H1 (cell line): ENCODE measurements at regions not wholly inside any gene's neighbourhood (a gene's known extent, or its start where the extent isn't known, plus 50 kb on each side); places are given as distances from the start of the nearest gene placed in this dataset.

ENCODE experiments used
- CTCF ChIA-PET: fragments of 300-600 bp; sonication (Branson Sonifier 250); formaldehyde crosslinking; loops from one replicate; lab custom pipeline; 2021; ENCODE audit not compliant: partially characterized antibody; lab: Charles Lee
- POLR2A ChIA-PET: fragments of 300-600 bp; sonication (Branson Sonifier 250); formaldehyde crosslinking; loops from one replicate; lab custom pipeline; 2021; ENCODE audit warnings: inconsistent platforms; ENCODE audit not compliant: partially characterized antibody; lab: Charles Lee
- DNase-seq, 2 experiments: peaks; one replicate each; pipeline versions ENCODE4 v3.0.0 to v3.0.0-alpha.2; 2010 to 2022; ENCODE audit warnings: low spot score in 2 of 2, low read depth in 1 of 2, mixed read lengths in 1 of 2
- FAIRE-seq: peaks from 2 replicates; lab custom pipeline; 2011; peaks lifted over from hg19 to GRCh38; lab: Jason Lieb, UNC
- H2AFZ ChIP-seq: 2 replicates; pipeline ENCODE4 v1.8.1; 2012; ENCODE audit warnings: low read length, inconsistent platforms
- H2AK5ac ChIP-seq: 2 replicates; pipeline ENCODE4 v1.6.1; 2013; ENCODE audit warnings: low read depth, low read length
- H2BK120ac ChIP-seq: replicated peaks from 2 replicates; pipeline ENCODE3; 2013; ENCODE audit warnings: low read depth, low read length, inconsistent platforms
- H2BK12ac ChIP-seq: 2 replicates; pipeline ENCODE4 v1.6.1; 2013; ENCODE audit warnings: low read depth, low read length
- H2BK15ac ChIP-seq: 2 replicates; pipeline ENCODE4 v1.6.1; 2013; ENCODE audit warnings: low read length
- H2BK20ac ChIP-seq: 2 replicates; pipeline ENCODE4 v1.6.1; 2013; ENCODE audit warnings: low read length
- H2BK5ac ChIP-seq: 2 replicates; pipeline ENCODE4 v1.6.1; 2013; ENCODE audit warnings: low read depth, low read length
- H3K14ac ChIP-seq: 2 replicates; pipeline ENCODE4 v1.6.1; 2013; ENCODE audit warnings: inconsistent platforms; ENCODE audit not compliant: insufficient read length
- H3K18ac ChIP-seq: 2 replicates; pipeline ENCODE4 v1.6.1; 2013; ENCODE audit warnings: low read length; ENCODE audit errors: extremely low read depth
- H3K23ac ChIP-seq: 2 replicates; pipeline ENCODE4 v1.6.1; 2013; ENCODE audit warnings: inconsistent platforms; ENCODE audit not compliant: insufficient read length
- H3K23me2 ChIP-seq: 2 replicates; pipeline ENCODE4 v1.6.1; 2013; ENCODE audit warnings: low read depth, low read length
- H3K27ac ChIP-seq: 2 replicates; pipeline ENCODE4 v1.6.1; 2011; ENCODE audit warnings: low read depth, low read length, inconsistent platforms
- H3K27me3 ChIP-seq, 4 experiments: replicated peaks in 1 of 4; 1 replicate in 1 of 4; 2 replicates in 3 of 4; pipeline versions ENCODE4 v1.6.1 to v1.8.1; 2011 to 2013; ENCODE audit warnings: low read length in 3 of 4, mild to moderate bottlenecking in 3 of 4, inconsistent platforms in 2 of 4, mixed read lengths in 2 of 4, moderate library complexity in 1 of 4; ENCODE audit not compliant: control insufficient read depth in 3 of 4, insufficient read depth in 3 of 4; ENCODE audit errors: extremely low read depth in 1 of 4
- H3K36me3 ChIP-seq, 4 experiments: 2 replicates each; pipeline versions ENCODE4 v1.6.1 to v1.8.1; 2011 to 2013; ENCODE audit warnings: mild to moderate bottlenecking in 4 of 4, low read length in 3 of 4, moderate library complexity in 2 of 4, control low read depth in 1 of 4, inconsistent platforms in 1 of 4; ENCODE audit not compliant: insufficient read depth in 4 of 4, control insufficient read depth in 2 of 4
- H3K4ac ChIP-seq: replicated peaks from 2 replicates; pipeline ENCODE3; 2013; ENCODE audit warnings: low read length, low read depth, mixed read lengths, inconsistent platforms; ENCODE audit not compliant: insufficient read length
- H3K4me1 ChIP-seq, 4 experiments: replicated peaks in 1 of 4; 1 replicate in 1 of 4; 2 replicates in 3 of 4; pipeline versions ENCODE4 v1.6.1 to v1.8.1; 2011 to 2013; ENCODE audit warnings: low read length in 3 of 4, inconsistent platforms in 2 of 4, mixed read lengths in 1 of 4; ENCODE audit not compliant: insufficient read depth in 4 of 4, control insufficient read depth in 3 of 4
- H3K4me2 ChIP-seq, 2 experiments: 2 replicates each; pipeline versions ENCODE4 v1.6.1 to v1.8.1; 2011 to 2013; ENCODE audit warnings: low read depth in 2 of 2, low read length in 2 of 2, control low read depth in 1 of 2, inconsistent platforms in 1 of 2, mild to moderate bottlenecking in 1 of 2; ENCODE audit not compliant: insufficient read depth in 1 of 2
- H3K4me3 ChIP-seq, 4 experiments: fragments of 200-600, 300-600 bp in 1 of 4; sonication (generic), shearing (Covaris generic), sonication (Bioruptor Twin) in 1 of 4; 2 replicates each; pipeline versions ENCODE4 v1.5.1 to v1.8.1; 2011 to 2016; ENCODE audit warnings: low read length in 4 of 4, low read depth in 3 of 4, control low read depth in 2 of 4, inconsistent platforms in 2 of 4, mild to moderate bottlenecking in 2 of 4, mixed read lengths in 1 of 4, moderate library complexity in 1 of 4; ENCODE audit not compliant: insufficient read depth in 2 of 4; ENCODE audit errors: extremely low read depth in 1 of 4
- H3K56ac ChIP-seq: replicated peaks from 2 replicates; pipeline ENCODE3; 2013; ENCODE audit warnings: low read depth, mild to moderate bottlenecking, mixed read lengths, low read length, inconsistent platforms; ENCODE audit not compliant: insufficient read length
- H3K79me1 ChIP-seq: 2 replicates; pipeline ENCODE4 v1.6.1; 2013; ENCODE audit warnings: low read depth, low read length, control low read depth
- H3K79me2 ChIP-seq, 2 experiments: 2 replicates each; pipeline versions ENCODE4 v1.6.1 to v1.8.1; 2012 to 2013; ENCODE audit warnings: low read length in 2 of 2, mild to moderate bottlenecking in 2 of 2, inconsistent platforms in 1 of 2; ENCODE audit not compliant: insufficient read depth in 2 of 2, control insufficient read depth in 1 of 2
- H3K9ac ChIP-seq, 4 experiments: replicated peaks in 1 of 4; 1 replicate in 1 of 4; 2 replicates in 3 of 4; pipeline versions ENCODE4 v1.6.1 to v1.8.1; 2011 to 2013; ENCODE audit warnings: low read depth in 3 of 4, low read length in 3 of 4, control low read depth in 2 of 4, mild to moderate bottlenecking in 2 of 4, moderate library complexity in 2 of 4, inconsistent platforms in 1 of 4; ENCODE audit errors: extremely low read depth in 1 of 4
- H3K9me3 ChIP-seq, 2 experiments: 2 replicates each; pipeline versions ENCODE4 v1.6.1 to v1.8.1; 2012 to 2013; ENCODE audit warnings: mild to moderate bottlenecking in 2 of 2, moderate library complexity in 2 of 2, control low read depth in 1 of 2, inconsistent platforms in 1 of 2, low read depth in 1 of 2, low read length in 1 of 2, mixed read lengths in 1 of 2; ENCODE audit not compliant: insufficient read depth in 2 of 2
- H4K20me1 ChIP-seq, 2 experiments: replicated peaks in 1 of 2; 2 replicates each; pipeline versions ENCODE3 to v1.8.1; 2011 to 2013; ENCODE audit warnings: inconsistent platforms in 2 of 2, low read length in 2 of 2, mild to moderate bottlenecking in 1 of 2; ENCODE audit not compliant: insufficient read depth in 2 of 2, control insufficient read depth in 1 of 2
- H4K5ac ChIP-seq: 2 replicates; pipeline ENCODE4 v1.6.1; 2013; ENCODE audit warnings: low read length, low read depth, mixed read lengths, inconsistent platforms; ENCODE audit not compliant: insufficient read length
- H4K8ac ChIP-seq: 2 replicates; pipeline ENCODE4 v1.8.0; 2013; ENCODE audit warnings: mild to moderate bottlenecking, moderate library complexity, low read length, inconsistent platforms; ENCODE audit not compliant: insufficient read depth; ENCODE audit errors: extremely low read depth
- H4K91ac ChIP-seq: replicated peaks from 2 replicates; pipeline ENCODE3; 2013; ENCODE audit warnings: low read length, mixed read lengths, inconsistent platforms; ENCODE audit not compliant: insufficient read length
- CTBP2 ChIP-seq: IDR thresholded peaks from 2 replicates; pipeline ENCODE4 v1.7.0; 2011; ENCODE audit warnings: borderline replicate concordance, mild to moderate bottlenecking, moderate library complexity, mixed read lengths, low read length; ENCODE audit not compliant: insufficient read depth, insufficient read length
- JUN ChIP-seq: IDR thresholded peaks from 2 replicates; pipeline ENCODE4 v1.6.1; 2011; ENCODE audit warnings: low read depth, mild to moderate bottlenecking, improper control_type of control experiment, low read length
- PHF8 ChIP-seq: fragments of 200-600 bp; sonication (generic); conservative IDR thresholded peaks from 2 replicates; pipeline ENCODE4 v1.7.1; 2012; ENCODE audit warnings: low read depth, mild to moderate bottlenecking, inconsistent platforms, low read length, moderate library complexity
- SP1 ChIP-seq: IDR thresholded peaks from 2 replicates; pipeline ENCODE4 v1.6.1; 2011; ENCODE audit warnings: low read depth, low read length
- WGBS, 2 experiments: shearing (Covaris generic) in 1 of 2; methylation state at CpG; one replicate each; pipeline versions ENCODE4 v1.1.6 to v1.1.7; 2013 to 2015; ENCODE audit warnings: low lambda C conversion rate in 2 of 2, mixed read lengths in 2 of 2, inconsistent platforms in 1 of 2, low coverage in 1 of 2, missing lambda C conversion rate in 1 of 2; ENCODE audit not compliant: insufficient replicate concordance in 2 of 2, insufficient coverage in 1 of 2, insufficient read length in 1 of 2; ENCODE audit errors: extremely low coverage in 1 of 2, missing lambda C conversion rate in 1 of 2; 5-methylcytosine and 5-hydroxymethylcytosine counted together

DNA sequence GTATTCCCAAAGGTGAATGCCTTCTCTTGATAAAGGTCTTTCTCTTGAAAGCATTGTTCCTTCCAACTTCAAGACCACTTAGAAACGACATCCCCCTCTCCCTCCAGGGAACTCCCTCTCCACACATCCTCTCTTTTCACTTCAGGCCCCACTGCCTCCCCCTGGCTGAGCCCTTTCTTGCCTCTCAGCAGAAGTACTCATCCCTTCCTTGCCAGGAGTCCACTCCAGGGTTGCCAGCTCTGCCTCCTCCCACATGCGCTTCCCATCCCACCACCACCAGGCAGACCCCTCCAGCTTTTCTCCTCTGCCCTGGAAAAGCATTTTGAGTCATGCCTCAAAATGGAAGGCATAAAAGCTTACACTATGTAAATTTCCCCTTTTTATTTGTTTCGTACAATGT is 126.3 kb upstream of the SALL3 start:
- H2BK12ac ChIP-seq, result no peak overlapping the region
- H2AK5ac ChIP-seq, result no peak overlapping the region
- no peak overlapping the region for H3K23ac ChIP-seq
- no peak for DNase-seq
- H4K20me1 ChIP-seq, result no peaks in the 10 kb centered on the region
- no peak overlapping the region for H3K18ac ChIP-seq
- H3K4me2 ChIP-seq, result no peak overlapping the region
- 0 out of 2 replicates have a peak overlapping the region, but pooled peaks have one; percentile 44 for H2AFZ ChIP-seq
- H3K27me3 ChIP-seq, result no peaks in the 10 kb centered on the region
- no peak overlapping the region for H4K5ac ChIP-seq
- H4K91ac ChIP-seq, result no peak overlapping the region
- no peak overlapping the region for H3K56ac ChIP-seq
- no peak overlapping the region for H3K4me3 ChIP-seq
- no peaks in the 10 kb centered on the region for H3K23me2 ChIP-seq
- CTCF ChIA-PET, result interaction anchor here (1.8 kb wide), 1 partner anchor 22 kb away, joined by 6 read pairs; no protein-coding TSS in a partner anchor
- no peaks in the 10 kb centered on the region for H3K79me2 ChIP-seq
- H3K36me3 ChIP-seq, result no peaks in the 10 kb centered on the region
- H2BK5ac ChIP-seq, result no peak overlapping the region
- TF ChIP-seq JUN (no peak), CTBP2 (no peak), SP1 (0 out of 2 replicates have a peak, but pooled peaks have one; percentile 35), PHF8 (no peak)
- H4K8ac ChIP-seq, result no peak overlapping the region
- H3K4me1 ChIP-seq, result no peaks in the 10 kb centered on the region
- H3K9ac ChIP-seq, result no peak overlapping the region
- H2BK15ac ChIP-seq, result no peak overlapping the region
- POLR2A ChIA-PET, result no interaction called here
- 94% methylated on average over 3 of the region's 3 CpGs; no CpG with 5 or more reads in 1 of the 2 experiments for WGBS, 2 experiments
- no peak for FAIRE-seq
- no peaks in the 10 kb centered on the region for H3K79me1 ChIP-seq
- H3K27ac ChIP-seq, result no peak overlapping the region
- no peak overlapping the region for H2BK20ac ChIP-seq
- peaks cover 0 to 7% of the 10 kb centered on the region in 2 experiments; a peak in 1 of 4 replicates for H3K9me3 ChIP-seq
- no peak overlapping the region for H3K4ac ChIP-seq
- no peak overlapping the region for H2BK120ac ChIP-seq
- no peak overlapping the region for H3K14ac ChIP-seq
